ENCODE measurements at regions not wholly inside any gene's neighbourhood (a gene's known extent, or its start where the extent isn't known, plus 50 kb on each side); places are given as distances from the start of the nearest gene placed in this dataset.

DNA sequence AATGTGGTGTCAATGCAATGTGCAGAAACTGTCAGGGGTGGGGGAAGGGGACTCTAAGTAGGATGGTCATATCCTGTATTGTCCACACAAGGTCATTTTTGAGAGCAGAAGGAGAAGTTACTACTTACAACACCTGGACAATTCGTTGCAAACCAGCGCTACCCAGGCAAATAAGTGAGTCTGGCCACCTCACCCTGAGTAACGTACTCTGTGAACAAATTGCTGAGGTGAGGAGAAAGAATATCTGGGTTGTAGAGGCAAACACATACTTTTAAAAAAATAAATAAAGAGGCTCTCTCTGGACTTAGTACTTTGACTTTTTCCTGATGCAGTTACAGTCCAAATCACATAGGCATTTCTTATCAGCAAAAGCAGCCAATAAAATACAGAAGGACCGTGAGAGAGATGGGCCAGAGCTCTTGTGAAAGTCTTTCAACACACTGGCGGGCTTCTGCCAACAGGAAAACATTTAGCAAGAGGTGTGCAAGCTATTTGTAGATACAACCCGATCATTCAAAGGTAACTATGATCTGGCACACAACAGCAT lies 268.2 kb upstream of the ID2 start:
- no peak for DNase-seq

DNA sequence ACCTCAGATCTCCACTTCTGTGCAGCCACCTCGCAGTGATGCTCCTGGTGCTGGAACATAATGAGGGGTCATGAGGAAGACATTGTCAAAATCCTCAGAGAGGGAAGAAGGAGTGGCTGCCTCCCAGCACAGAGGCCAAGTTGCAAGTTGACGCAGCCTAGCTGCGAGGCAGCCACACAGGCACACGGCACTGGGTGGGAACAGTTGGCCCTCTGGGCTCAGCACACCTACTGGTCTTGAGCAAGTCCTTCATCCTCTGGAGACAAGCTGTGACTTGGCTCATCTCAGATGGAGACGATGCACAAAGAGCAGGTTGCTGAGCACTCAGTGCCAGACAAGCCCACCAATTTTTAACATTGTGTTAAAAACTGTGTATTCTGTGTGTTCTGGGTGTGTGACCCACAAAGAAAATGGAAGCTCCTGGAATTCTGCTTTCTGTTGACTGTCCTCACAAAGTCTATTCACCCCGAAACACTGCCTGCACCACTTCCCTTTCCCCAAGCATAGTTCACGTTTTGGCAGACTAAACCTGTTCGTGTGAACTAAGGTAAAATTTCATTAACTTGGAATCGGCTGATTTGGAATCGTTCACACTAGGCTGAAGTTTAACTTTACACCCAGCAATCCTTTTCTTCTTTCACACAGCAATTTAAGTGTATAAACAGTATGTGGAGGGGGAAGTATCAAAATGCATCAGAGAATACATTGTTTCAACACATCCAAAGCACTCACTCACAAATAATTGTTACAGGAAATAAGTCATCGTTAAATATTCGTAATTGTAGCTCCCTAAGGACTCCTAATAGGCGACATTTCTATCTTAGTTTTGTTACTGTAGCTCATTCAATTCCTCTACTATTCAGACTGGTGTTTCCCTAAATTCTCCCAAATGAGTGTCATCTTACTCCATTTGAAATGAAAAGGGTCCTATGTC lies 266.6 kb upstream of the ID2 start:
- DNase-seq: no peak

DNA sequence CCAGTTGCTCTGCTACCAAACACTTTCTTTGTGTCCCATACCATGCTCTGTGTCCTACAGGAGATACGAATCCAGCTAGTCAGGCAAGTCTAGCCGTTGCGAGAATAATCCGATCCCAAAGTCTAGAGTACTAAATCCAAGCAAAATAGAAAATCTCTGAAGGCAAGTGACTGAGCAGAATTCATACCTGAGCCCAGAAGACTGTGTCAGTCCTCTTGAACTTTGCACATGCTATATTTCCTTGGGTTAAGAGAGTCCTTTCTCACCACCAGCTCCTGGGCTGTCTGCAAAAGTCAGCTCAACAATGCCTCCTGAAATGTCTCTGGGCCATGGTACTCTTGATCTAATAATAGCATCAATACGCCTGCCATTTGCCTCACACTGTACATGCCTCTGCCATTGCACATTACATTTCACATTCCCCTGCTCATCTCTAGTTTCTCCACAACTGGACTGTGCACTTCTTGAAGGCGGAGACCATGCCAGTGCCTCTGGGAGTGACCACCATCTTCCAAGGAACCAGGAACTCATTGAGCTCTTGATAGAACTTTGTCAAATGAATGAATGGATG lies 265.8 kb upstream of the ID2 start:
- no peak for DNase-seq

DNA sequence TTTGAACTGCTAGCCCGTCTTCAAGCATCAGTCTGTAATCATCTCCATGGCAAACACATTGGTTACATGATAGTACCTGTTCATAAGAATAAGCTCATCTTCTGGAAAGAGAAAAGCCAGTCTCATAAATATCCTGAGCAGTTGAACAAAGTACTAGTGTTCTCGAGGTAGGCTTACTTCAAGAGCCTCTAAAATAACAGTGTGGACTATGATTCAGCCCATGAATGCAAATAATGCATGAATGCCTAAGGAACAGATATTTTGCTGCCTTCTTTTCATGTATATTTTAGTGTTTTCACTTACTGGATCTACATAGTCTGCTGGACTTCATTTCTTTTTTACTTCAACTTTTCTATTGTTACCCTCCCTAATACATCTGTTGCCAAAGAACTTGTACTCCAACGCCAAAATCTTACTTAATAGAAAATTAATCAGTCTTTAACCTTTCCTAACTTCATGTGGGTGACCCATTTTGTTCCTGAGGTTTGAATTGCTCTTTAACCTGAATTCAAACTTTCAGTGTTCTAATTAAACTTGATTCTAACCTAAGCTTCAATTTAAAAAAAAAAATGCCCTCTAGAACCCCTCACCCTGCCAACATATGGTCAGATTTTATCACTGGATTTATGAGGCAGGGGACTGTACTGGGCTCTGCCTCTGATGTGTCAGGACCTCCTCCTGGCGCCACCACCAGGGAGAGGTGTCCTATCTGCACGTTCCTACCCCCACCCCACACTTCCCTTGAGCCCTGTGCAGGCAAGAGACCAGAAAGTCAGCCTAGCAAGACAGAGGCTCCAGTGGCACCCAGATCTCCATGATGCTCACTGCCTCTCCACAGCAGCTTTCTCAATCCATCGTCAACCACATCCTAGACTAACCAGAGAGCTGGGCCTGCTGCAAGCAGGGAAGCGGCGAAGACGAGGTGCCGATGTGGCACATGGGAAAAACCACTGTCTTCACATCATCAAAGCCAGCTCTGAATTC lies 264.7 kb upstream of the ID2 start:
- no peak for DNase-seq

DNA sequence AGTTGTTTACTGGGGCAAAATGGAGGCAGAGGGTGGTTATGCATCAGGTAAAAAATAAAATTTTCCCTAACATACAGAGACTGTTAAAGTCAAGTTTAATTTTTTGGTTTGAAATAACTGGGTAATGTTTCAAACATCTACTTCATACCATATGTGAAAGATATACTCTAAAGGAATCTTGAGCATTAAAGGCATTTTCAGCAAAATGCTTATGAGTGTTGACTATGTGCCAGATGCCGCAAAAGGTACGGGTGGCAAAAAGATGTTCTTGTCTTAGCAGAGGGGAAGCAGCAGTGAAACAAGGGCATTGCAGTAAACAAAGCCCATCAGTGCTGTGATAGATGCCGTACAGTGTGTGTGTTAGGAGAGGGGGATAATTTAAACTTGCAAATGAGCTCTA lies 263.1 kb upstream of the ID2 start:
- DNase-seq: no peak

DNA sequence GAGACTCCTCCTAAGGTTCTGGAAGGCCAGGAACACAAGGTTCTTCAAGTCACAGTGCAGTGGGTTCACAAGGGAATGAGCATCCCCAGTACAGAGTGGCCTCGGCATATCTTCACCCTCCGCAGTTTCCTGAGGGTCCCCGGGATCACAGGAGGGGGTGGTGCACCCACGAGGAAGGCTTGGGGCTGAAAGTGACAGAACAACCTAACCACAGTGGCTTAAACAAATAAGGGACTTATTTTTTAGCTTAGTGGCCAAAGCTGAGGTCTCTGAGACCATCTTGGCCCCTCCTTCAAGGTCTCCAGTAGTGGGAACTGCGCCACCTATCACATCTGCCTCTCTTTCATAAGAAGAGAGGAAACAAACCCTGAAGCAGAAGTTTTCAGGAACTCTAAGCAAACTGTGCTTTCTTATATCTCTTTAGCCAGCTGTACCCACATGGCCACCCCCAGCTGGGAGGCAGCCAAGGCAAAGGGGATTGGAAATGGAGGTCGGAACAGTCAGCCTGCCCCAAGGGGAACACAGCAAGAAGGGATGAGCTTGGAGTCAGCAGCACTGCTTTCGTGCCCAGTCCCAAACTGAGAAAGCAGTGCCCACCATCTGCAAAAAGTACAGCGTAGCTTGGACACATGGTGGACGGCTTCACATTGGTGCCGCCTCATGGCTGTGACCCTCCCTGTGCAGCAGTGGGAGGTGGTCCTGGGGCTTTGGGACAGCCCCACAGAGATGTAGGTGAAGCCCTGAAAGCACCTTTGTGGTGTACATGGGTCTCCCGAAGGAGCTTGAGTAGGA lies 260.0 kb upstream of the ID2 start:
- DNase-seq: no peak

DNA sequence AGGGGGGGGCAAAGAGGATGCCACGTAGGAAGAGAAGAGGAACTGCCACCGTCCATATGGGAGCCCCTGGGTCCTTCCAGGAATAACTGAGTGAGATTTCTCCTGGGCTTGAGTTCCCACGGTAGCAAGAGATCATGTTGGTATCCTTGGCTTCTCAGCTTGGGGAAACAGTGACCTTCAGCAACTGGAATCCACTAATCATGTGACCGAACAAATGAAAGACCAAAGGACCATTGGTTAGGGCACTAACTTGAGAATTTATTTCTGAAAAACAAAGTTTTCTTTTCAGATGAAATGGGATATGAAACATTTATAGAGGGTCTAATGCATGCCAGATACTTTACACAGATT lies 259.4 kb upstream of the ID2 start:
- DNase-seq: no peak

DNA sequence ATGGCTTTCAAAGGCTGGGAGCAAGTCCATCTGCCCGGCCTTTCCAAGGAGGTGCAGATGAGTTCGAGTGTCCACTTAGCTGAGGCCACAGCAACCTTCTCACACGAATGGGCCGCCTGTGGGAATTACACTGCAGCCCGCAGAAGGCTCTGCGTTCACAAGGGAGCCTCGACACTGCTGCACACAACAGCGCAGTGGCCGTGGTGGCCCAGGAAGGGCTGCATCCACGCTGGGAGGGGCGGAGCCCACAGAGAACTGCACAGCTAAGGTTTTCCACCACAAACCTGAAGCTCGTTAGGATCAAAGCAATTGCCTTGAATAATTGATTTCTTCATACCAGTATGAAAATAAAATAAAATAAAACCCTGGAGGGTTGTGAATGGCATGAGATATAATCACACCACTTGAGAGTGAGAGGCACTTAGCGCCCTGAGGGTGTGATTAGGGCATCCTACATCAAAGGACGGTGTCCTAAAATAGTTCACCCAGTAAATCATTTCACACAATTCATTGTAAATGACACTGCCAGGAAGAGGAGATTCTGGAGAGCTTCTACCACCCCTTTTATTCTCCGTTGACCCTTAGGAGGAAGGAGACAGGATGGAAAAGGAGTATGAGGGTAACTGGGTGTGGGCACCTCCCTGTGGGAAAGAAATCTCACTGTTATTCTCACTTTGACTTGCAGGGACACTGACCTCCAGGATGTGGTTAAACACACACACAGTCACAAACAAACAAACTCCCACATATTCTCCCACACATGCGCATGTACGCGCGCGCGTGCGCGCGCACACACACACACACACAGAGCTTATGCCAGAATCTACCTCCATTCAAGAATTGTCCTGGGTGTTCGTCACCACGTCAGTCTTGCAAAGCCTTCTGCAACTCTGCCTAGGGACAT lies 256.6 kb upstream of the ID2 start:
- DNase-seq: no peak

DNA sequence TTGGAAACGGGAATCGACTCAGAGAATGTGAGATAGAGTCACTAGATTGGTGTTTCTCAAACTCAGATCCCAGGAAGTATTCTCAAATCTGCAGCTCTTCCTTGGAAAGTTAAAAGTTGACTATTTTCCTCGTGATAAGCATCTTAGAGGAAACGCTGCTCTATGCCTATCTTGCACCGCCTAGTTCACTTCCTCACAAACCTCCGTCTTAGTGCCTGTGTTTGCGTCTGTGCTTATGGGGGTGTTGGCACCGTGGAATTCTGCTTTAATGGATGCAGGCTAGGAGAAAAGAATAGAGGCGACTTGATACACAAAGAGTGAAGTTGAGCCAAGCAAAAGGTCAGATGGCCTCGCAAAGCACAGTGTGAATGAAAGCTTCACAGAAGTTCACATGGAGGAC lies 255.3 kb upstream of the ID2 start:
- no peak for DNase-seq

DNA sequence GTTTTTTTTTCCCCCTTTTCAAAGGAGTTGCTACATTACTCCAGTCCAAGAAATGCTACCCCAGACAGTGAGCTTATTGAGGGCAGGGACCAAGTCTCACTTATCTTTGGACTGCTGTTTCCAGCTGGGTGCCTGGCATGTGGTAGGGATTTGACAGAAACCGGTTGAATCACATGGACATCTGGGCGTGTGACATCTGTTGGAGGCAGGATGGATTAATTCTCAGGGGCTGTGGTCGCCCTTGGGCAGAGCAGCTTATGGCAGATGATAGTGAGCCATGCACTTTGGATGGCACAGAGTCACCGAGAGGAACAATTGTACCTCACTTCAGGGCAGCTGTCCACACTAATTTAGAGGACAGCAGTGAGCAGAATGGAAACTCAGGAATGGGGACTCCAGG lies 254.6 kb upstream of the ID2 start:
- no peak for DNase-seq

DNA sequence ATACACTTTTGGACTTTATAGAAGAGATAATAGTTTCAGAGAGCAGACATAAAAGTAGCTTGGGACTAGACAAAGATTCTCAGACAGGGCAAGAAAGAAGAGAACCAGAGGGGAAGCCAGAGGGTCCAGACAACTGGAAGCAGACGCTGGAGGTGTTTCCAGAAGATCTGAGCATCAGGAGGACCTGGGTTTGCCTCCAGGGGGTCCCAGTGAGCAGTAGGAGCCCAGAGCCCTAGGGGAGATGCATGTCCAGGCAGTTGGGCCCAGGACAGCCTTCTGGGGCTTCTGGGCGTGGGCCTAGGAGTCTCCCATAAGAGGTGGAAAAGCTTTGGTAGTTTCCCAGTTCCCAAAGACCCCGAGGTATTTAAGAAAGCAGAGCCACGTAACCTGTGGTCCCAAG lies 251.2 kb upstream of the ID2 start:
- no peak for DNase-seq

DNA sequence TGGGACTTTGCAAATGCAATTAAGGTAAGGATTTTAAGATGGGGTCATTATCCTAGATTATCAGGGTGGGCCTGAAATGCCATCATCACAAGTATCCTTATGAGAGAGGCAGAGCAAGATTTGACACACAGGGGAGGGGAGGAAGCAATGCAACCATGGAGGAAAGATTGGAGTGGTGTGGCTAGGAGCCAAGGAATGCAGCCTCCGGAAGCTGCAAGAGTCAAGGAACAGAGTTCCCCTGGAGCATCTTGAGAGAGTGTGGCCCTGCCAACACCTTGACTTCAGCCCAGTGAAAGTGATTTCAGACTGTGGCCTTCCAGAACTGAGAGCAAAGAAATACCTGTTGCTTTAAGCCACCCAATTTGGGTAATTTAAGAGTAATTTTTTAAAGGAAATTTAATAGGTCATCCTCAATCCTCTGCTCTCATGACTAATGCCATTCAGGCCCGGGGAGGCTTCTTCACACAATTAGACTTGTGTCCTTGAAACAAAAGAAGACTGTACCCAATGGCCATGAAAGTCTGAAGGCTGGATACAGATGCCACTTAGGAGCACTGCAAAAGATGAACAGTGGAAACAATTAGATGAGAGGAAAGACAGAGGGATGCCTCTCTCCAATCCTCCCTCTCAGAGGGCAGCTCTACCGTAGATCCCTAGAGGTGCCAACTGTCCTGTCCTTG lies 250.3 kb upstream of the ID2 start:
- no peak for DNase-seq

DNA sequence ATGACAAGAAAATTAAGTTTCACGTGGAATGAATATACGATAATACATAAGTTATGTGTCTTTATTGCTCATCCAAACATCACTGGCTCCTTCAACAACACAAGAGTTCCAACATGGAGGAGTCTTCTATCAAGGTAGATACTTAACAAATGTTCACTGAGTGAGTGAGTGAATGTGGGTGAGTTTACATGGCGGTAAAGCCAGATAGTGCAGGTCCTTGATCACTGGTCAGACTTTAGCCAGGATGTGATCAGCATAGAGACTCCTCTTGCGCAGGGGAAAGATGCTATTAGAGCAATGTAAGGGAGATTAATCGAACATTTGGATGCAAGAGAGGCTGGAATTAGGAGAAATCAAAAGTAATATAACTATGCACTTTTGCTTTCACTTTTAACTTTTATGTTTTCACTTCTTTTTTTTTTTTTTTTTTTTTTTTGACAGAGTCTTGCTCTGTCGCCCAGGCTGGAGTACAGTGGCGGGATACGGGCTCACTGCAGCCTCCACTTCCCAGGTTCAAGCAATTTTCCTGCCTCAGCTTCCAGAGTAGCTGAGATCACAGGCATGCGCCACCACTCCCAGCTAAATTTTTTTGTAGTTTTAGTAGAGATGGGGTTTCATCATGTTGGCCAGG lies 249.0 kb upstream of the ID2 start:
- no peak for DNase-seq

DNA sequence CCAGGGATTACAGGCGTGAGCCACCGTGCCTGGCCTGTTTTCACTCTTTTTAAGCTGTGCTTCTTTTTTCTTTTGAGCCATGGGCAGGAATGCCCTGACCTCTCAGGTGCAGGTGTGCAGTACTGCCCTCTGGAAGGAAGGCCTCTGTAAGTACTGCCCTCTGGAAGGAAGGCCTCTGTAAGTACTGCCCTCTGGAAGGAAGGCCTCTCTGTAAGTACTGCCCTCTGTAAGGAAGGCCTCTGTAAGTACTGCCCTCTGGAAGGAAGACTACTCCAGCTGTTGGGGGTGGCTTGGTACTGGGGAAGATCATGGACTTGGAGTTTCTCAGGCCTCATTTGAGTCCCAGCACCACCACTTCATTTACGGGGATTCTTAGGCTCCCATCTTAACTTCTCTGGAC lies 248.5 kb upstream of the ID2 start:
- DNase-seq: no peak

DNA sequence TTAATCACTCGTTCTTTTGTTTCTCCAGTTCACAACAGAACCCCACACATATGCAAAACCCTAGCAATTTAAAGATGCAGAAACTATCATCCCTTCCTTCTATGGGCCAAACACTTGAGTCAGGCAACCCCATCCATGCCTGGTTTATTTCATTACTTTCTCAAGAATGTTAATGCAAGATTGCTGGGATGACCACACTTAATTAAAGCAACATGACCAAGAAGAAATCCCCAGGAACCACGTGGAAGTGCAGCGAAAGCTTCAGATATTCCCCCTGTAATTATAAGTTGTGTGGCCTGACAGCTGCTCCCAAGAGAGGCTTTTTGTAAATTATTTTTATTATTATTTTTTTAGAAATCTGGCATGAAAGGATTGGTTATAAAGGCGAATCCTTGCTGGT lies 246.2 kb upstream of the ID2 start:
- no peak for DNase-seq

DNA sequence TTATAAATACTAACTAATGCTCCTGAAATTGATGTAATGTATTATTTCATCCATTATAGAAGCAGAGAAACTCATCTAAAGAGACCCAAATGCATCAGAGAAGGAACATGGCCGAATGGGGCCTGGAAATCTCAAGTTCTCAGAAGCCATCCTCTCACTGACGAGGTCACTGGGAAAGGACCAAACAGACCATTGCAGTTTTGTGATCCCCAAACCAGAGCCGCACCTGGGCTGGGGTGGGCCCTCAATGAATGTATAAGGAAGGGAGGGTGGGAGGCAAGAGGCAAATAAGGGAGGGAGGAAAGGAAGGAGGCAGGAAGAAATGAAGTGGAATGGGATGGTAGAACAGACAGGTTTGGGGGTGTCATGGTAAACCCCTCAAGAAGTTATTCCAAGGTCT lies 245.3 kb upstream of the ID2 start:
- DNase-seq: no peak

DNA sequence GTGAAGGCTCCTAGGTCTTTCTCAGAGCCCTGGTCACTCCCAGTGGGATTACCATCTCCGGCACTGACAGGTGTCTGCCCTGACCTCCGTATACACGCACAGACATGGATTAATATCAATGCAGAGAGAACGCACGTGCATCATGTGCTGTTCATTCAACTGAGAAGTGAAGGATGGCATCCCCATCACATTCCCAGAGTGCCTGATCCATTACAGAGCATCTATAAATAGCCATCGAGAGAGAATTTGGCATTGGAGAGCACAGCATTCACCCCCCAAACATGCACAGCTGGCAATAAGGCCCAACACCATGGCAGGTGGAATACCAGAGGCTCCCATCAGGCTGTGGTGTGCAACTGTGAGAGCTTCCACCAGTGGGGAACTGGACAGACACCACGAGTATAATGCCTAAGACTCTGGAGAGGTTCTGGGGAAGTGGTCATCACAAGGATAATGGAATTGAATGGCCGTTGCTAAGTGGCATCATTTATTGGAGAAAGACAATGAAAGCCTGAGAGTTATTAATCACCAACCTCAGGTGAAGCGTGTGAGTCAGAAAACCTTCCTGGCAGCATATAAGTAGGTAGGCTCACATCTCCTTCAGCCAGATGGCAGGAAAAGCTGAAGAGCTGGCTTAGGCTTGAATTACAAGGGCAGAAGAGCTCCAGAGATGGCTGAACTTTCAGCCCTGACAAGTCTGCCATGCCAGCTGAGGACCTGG lies 244.5 kb upstream of the ID2 start:
- DNase-seq: no peak

DNA sequence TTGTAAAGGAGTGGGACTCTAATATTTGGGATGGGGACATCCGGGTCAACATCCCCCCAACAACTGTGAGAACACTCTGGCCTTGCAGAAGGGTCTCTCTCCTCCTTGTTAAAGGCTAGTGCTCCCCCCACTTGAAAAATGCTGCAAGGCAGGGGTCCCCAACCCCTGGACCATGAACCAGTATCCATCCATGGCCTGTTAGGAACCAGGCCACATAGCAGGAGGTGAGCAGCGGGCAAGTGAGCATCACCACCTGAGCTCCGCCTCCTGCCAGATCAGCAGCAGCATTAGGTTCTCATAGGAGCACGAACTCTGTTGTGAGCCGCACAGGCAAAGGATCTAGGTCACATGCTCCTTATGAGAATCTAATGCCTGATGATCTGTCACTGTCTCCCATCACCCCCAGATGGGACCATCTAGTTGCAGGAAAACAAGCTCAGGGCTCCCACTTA lies 243.9 kb upstream of the ID2 start:
- no peak for DNase-seq

Measured in hypothalamus (tissue), 51 donors.